K562 (cell line): ENCODE measurements at regions not wholly inside any gene's neighbourhood (a gene's known extent, or its start where the extent isn't known, plus 50 kb on each side); places are given as distances from the start of the nearest gene placed in this dataset.

Source experiments
- CTCF ChIP-seq, 3 experiments: IDR thresholded peaks in 2 of 3; conservative IDR thresholded peaks in 1 of 3; 2 replicates each; pipeline ENCODE4 v1.5.1; 2011 to 2012; ENCODE audit warnings: low read length in 3 of 3, mild to moderate bottlenecking in 3 of 3, control low read depth in 2 of 3, improper control_type of control experiment in 1 of 3, inconsistent platforms in 1 of 3, low read depth in 1 of 3, mixed read lengths in 1 of 3, moderate library complexity in 1 of 3; ENCODE audit not compliant: insufficient read depth in 2 of 3
- JUND ChIP-seq, 2 experiments: IDR thresholded peaks; 2 replicates in 1 of 2; 3 replicates in 1 of 2; pipeline ENCODE4 v1.6.1; 2011; ENCODE audit warnings: borderline replicate concordance in 2 of 2, low read depth in 2 of 2, low read length in 2 of 2, improper control_type of control experiment in 1 of 2, missing biosample characterization in 1 of 2, missing genetic modification characterization in 1 of 2, missing genetic modification reagents in 1 of 2
- MNT ChIP-seq, 2 experiments: fragments of 450-650 bp; conservative IDR thresholded peaks; 2 replicates each; pipeline ENCODE4 v1.6.1; 2017; ENCODE audit warnings: mild to moderate bottlenecking in 2 of 2, moderate library complexity in 2 of 2
- POLR2H ChIP-seq: IDR thresholded peaks from 2 replicates; pipeline ENCODE4 v1.6.1; 2016; ENCODE audit warnings: missing genetic modification characterization, low read depth, mild to moderate bottlenecking, control low read depth, missing compliant biosample characterization, moderate library complexity
- STAG1 ChIP-seq: sonication (generic); formaldehyde crosslinking; IDR thresholded peaks from 2 replicates; pipeline ENCODE4 v1.5.0; 2020; ENCODE audit warnings: missing genetic modification reagents, borderline replicate concordance
- TAF1 ChIP-seq: IDR thresholded peaks from 2 replicates; pipeline ENCODE4 v1.6.1; 2011; ENCODE audit warnings: mild to moderate bottlenecking, low read length, moderate library complexity; ENCODE audit not compliant: insufficient read depth, control insufficient read depth, severe bottlenecking; ENCODE audit errors: extremely low read depth
- TFE3 ChIP-seq: fragments of 450-650 bp; formaldehyde crosslinking; IDR thresholded peaks from 2 replicates; pipeline ENCODE4 v1.4.0; 2020; ENCODE audit warnings: mild to moderate bottlenecking, mixed read lengths
- ZBTB40 ChIP-seq, 2 experiments: fragments of 450-650 bp in 1 of 2; sonication (generic) in 1 of 2; formaldehyde crosslinking in 1 of 2; IDR thresholded peaks; 2 replicates each; pipeline versions ENCODE4 v1.7.1 to v1.9.0; 2016 to 2022; ENCODE audit warnings: inconsistent platforms in 1 of 2, mild to moderate bottlenecking in 1 of 2, missing genetic modification reagents in 1 of 2
- ZNF143 ChIP-seq: sonication (generic); formaldehyde crosslinking; IDR thresholded peaks from 2 replicates; pipeline ENCODE4 v1.9.0; 2022; ENCODE audit warnings: mild to moderate bottlenecking, missing genetic modification reagents

- no peak for TF ChIP-seq POLR2H
- no peak for TF ChIP-seq ZBTB40 (IDR thresholded peaks at IDR 0.05)
- no peak for TF ChIP-seq ZBTB40 (CRISPR knock-in tag; IDR thresholded peaks at IDR 0.05)
- TF ChIP-seq CTCF (IDR thresholded peaks at IDR 0.05 in 2 of 3, conservative IDR thresholded peaks at IDR 0.05 in 1 of 3; ENCODE audit: insufficient read depth in 2 of 3, low read depth in 1 of 3, low read length in 3 of 3) = no peak
- no peak for TF ChIP-seq TFE3 (CRISPR knock-in tag)
- TF ChIP-seq STAG1 (CRISPR knock-in tag) = no peak
- no peak for TF ChIP-seq MNT (conservative IDR thresholded peaks at IDR 0.05)
- TF ChIP-seq ZNF143 (CRISPR knock-in tag) = no peak
- TF ChIP-seq TAF1 = no peak
- TF ChIP-seq JUND (IDR thresholded peaks at IDR 0.05; ENCODE audit: borderline replicate concordance, low read depth, low read length) = no peak
- TF ChIP-seq JUND (tag; IDR thresholded peaks at IDR 0.05; ENCODE audit: borderline replicate concordance, low read depth, low read length) = no peak
Observed at GRCh38 chr18:43797347-43797746, 520.1 kb upstream of the SYT4 start.
